ENCODE measurements at regions not wholly inside any gene's neighbourhood (a gene's known extent, or its start where the extent isn't known, plus 50 kb on each side); places are given as distances from the start of the nearest gene placed in this dataset.
"Not testable (repeated sequence)": the region's sequence is repeated elsewhere in the genome, so short reads cannot be mapped to it uniquely, and the experiment has no call there.

- H3K9ac ChIP-seq (ENCODE audit: low read depth, low read length): no peak overlapping the region
- H3K27ac ChIP-seq (ENCODE audit: low read depth, low read length): no peak overlapping the region
- H3K9me3 ChIP-seq (ENCODE audit: control insufficient read depth, insufficient read depth, low read length): no peaks in the 10 kb centered on the region
- H3K27me3 ChIP-seq (ENCODE audit: control insufficient read depth, insufficient read depth, low read length): peaks cover 29% of the 10 kb centered on the region
- no peaks in the 10 kb centered on the region for H3K36me3 ChIP-seq (ENCODE audit: control insufficient read depth, insufficient read depth, low read length)
- no peak overlapping the region for H3K4me3 ChIP-seq (ENCODE audit: low read depth, low read length)
- H3K4me1 ChIP-seq (ENCODE audit: control insufficient read depth, insufficient read depth, low read length): peaks cover 11% of the 10 kb centered on the region; the same call in 1 of the 2 replicates
Measured at GRCh38 chr9:19924080-19924479, 135.2 kb upstream of the SLC24A2 start.

- Histone ChIP-seq H3K9ac (ENCODE audit: low read depth, low read length) (no peak overlapping the region), H3K27me3 (ENCODE audit: control insufficient read depth, insufficient read depth, low read length) (peaks cover 28% of the 10 kb centered on the region), H3K9me3 (ENCODE audit: control insufficient read depth, insufficient read depth, low read length) (no peaks in the 10 kb centered on the region), H3K4me1 (ENCODE audit: control insufficient read depth, insufficient read depth, low read length) (peaks cover 11% of the 10 kb centered on the region; the same call in 1 of the 2 replicates), H3K4me3 (ENCODE audit: low read depth, low read length) (no peak overlapping the region), H3K36me3 (ENCODE audit: control insufficient read depth, insufficient read depth, low read length) (no peaks in the 10 kb centered on the region), H3K27ac (ENCODE audit: low read depth, low read length) (no peak overlapping the region)
Measured at GRCh38 chr9:19922476-19923118, 133.8 kb upstream of the SLC24A2 start.

- no peaks in the 10 kb centered on the region for H3K36me3 ChIP-seq (ENCODE audit: control insufficient read depth, insufficient read depth, low read length)
- H3K27me3 ChIP-seq (ENCODE audit: control insufficient read depth, insufficient read depth, low read length): peaks cover 10% of the 10 kb centered on the region; the same call in 1 of the 2 replicates
- no peaks in the 10 kb centered on the region for H3K9me3 ChIP-seq (ENCODE audit: control insufficient read depth, insufficient read depth, low read length)
- H3K9ac ChIP-seq (ENCODE audit: low read depth, low read length): no peak overlapping the region
- H3K4me3 ChIP-seq (ENCODE audit: low read depth, low read length): no peak overlapping the region
- no peaks in the 10 kb centered on the region for H3K4me1 ChIP-seq (ENCODE audit: control insufficient read depth, insufficient read depth, low read length)
- no peak overlapping the region for H3K27ac ChIP-seq (ENCODE audit: low read depth, low read length)
Measured at GRCh38 chr9:19920401-19920800, 131.6 kb upstream of the SLC24A2 start.

- H3K9ac ChIP-seq (ENCODE audit: low read depth, low read length): no peak overlapping the region
- no peaks in the 10 kb centered on the region for H3K4me1 ChIP-seq (ENCODE audit: control insufficient read depth, insufficient read depth, low read length)
- no peaks in the 10 kb centered on the region for H3K27me3 ChIP-seq (ENCODE audit: control insufficient read depth, insufficient read depth, low read length)
- H3K36me3 ChIP-seq (ENCODE audit: control insufficient read depth, insufficient read depth, low read length): no peaks in the 10 kb centered on the region
- no peaks in the 10 kb centered on the region for H3K9me3 ChIP-seq (ENCODE audit: control insufficient read depth, insufficient read depth, low read length)
- H3K4me3 ChIP-seq (ENCODE audit: low read depth, low read length): no peak overlapping the region
- H3K27ac ChIP-seq (ENCODE audit: low read depth, low read length): no peak overlapping the region
Measured at GRCh38 chr9:19918630-19919029, 129.8 kb upstream of the SLC24A2 start.

GRCh38 chr9:19914044-19914443 is 125.2 kb upstream of the SLC24A2 start:
- no peaks in the 10 kb centered on the region for H3K9me3 ChIP-seq (ENCODE audit: control insufficient read depth, insufficient read depth, low read length)
- no peak overlapping the region for H3K4me3 ChIP-seq (ENCODE audit: low read depth, low read length)
- no peaks in the 10 kb centered on the region for H3K36me3 ChIP-seq (ENCODE audit: control insufficient read depth, insufficient read depth, low read length)
- no peak overlapping the region for H3K9ac ChIP-seq (ENCODE audit: low read depth, low read length)
- no peak overlapping the region for H3K27ac ChIP-seq (ENCODE audit: low read depth, low read length)
- H3K4me1 ChIP-seq (ENCODE audit: control insufficient read depth, insufficient read depth, low read length): no peaks in the 10 kb centered on the region
- H3K27me3 ChIP-seq (ENCODE audit: control insufficient read depth, insufficient read depth, low read length): no peaks in the 10 kb centered on the region

GRCh38 chr9:19913151-19913550 is 124.3 kb upstream of the SLC24A2 start:
- H3K4me3 ChIP-seq (ENCODE audit: low read depth, low read length): no peak overlapping the region
- no peaks in the 10 kb centered on the region for H3K4me1 ChIP-seq (ENCODE audit: control insufficient read depth, insufficient read depth, low read length)
- no peak overlapping the region for H3K9ac ChIP-seq (ENCODE audit: low read depth, low read length)
- no peak overlapping the region for H3K27ac ChIP-seq (ENCODE audit: low read depth, low read length)
- H3K27me3 ChIP-seq (ENCODE audit: control insufficient read depth, insufficient read depth, low read length): no peaks in the 10 kb centered on the region
- no peaks in the 10 kb centered on the region for H3K36me3 ChIP-seq (ENCODE audit: control insufficient read depth, insufficient read depth, low read length)
- no peaks in the 10 kb centered on the region for H3K9me3 ChIP-seq (ENCODE audit: control insufficient read depth, insufficient read depth, low read length)

- no peaks in the 10 kb centered on the region for H3K27me3 ChIP-seq (ENCODE audit: control insufficient read depth, insufficient read depth, low read length)
- no peaks in the 10 kb centered on the region for H3K4me1 ChIP-seq (ENCODE audit: control insufficient read depth, insufficient read depth, low read length)
- H3K9me3 ChIP-seq (ENCODE audit: control insufficient read depth, insufficient read depth, low read length): no peaks in the 10 kb centered on the region
- H3K27ac ChIP-seq (ENCODE audit: low read depth, low read length): no peak overlapping the region
- H3K4me3 ChIP-seq (ENCODE audit: low read depth, low read length): no peak overlapping the region
- H3K9ac ChIP-seq (ENCODE audit: low read depth, low read length): no peak overlapping the region
- no peaks in the 10 kb centered on the region for H3K36me3 ChIP-seq (ENCODE audit: control insufficient read depth, insufficient read depth, low read length)
Measured at GRCh38 chr9:19903076-19903475, 114.2 kb upstream of the SLC24A2 start.

- H3K9me3 ChIP-seq (ENCODE audit: control insufficient read depth, insufficient read depth, low read length): no peaks in the 10 kb centered on the region
Measured at GRCh38 chr9:19901586-19901985, 112.7 kb upstream of the SLC24A2 start.

GRCh38 chr9:19896161-19896560 is 107.3 kb upstream of the SLC24A2 start:
- H3K27ac ChIP-seq (ENCODE audit: low read depth, low read length): no peak overlapping the region
- no peak overlapping the region for H3K9ac ChIP-seq (ENCODE audit: low read depth, low read length)
- H3K4me3 ChIP-seq (ENCODE audit: low read depth, low read length): no peak overlapping the region

More at GRCh38 chr9:19901586-19901985, 112.7 kb upstream of the SLC24A2 start:
- Histone ChIP-seq H3K27me3 (ENCODE audit: control insufficient read depth, insufficient read depth, low read length) (no peaks in the 10 kb centered on the region), H3K4me3 (ENCODE audit: low read depth, low read length) (no peak overlapping the region), H3K9ac (ENCODE audit: low read depth, low read length) (no peak overlapping the region), H3K4me1 (ENCODE audit: control insufficient read depth, insufficient read depth, low read length) (no peaks in the 10 kb centered on the region), H3K36me3 (ENCODE audit: control insufficient read depth, insufficient read depth, low read length) (no peaks in the 10 kb centered on the region), H3K27ac (ENCODE audit: low read depth, low read length) (no peak overlapping the region)

GRCh38 chr9:19895578-19895977 is 106.7 kb upstream of the SLC24A2 start:
- H3K4me1 ChIP-seq (ENCODE audit: control insufficient read depth, insufficient read depth, low read length); H3K36me3 ChIP-seq (ENCODE audit: control insufficient read depth, insufficient read depth, low read length); H3K4me3 ChIP-seq (ENCODE audit: low read depth, low read length); H3K27ac ChIP-seq (ENCODE audit: low read depth, low read length); H3K27me3 ChIP-seq (ENCODE audit: control insufficient read depth, insufficient read depth, low read length); H3K9me3 ChIP-seq (ENCODE audit: control insufficient read depth, insufficient read depth, low read length); H3K9ac ChIP-seq (ENCODE audit: low read depth, low read length): not testable (repeated sequence)

More at GRCh38 chr9:19896161-19896560, 107.3 kb upstream of the SLC24A2 start:
- no peaks in the 10 kb centered on the region for H3K4me1 ChIP-seq (ENCODE audit: control insufficient read depth, insufficient read depth, low read length)
- no peaks in the 10 kb centered on the region for H3K9me3 ChIP-seq (ENCODE audit: control insufficient read depth, insufficient read depth, low read length)
- H3K27me3 ChIP-seq (ENCODE audit: control insufficient read depth, insufficient read depth, low read length): no peaks in the 10 kb centered on the region
- no peaks in the 10 kb centered on the region for H3K36me3 ChIP-seq (ENCODE audit: control insufficient read depth, insufficient read depth, low read length)

GRCh38 chr9:19895006-19895405 is 106.2 kb upstream of the SLC24A2 start:
- no peaks in the 10 kb centered on the region for H3K36me3 ChIP-seq (ENCODE audit: control insufficient read depth, insufficient read depth, low read length)
- H3K4me3 ChIP-seq (ENCODE audit: low read depth, low read length): no peak overlapping the region
- no peaks in the 10 kb centered on the region for H3K9me3 ChIP-seq (ENCODE audit: control insufficient read depth, insufficient read depth, low read length)
- H3K27me3 ChIP-seq (ENCODE audit: control insufficient read depth, insufficient read depth, low read length): no peaks in the 10 kb centered on the region
- no peak overlapping the region for H3K9ac ChIP-seq (ENCODE audit: low read depth, low read length)
- H3K4me1 ChIP-seq (ENCODE audit: control insufficient read depth, insufficient read depth, low read length): no peaks in the 10 kb centered on the region
- H3K27ac ChIP-seq (ENCODE audit: low read depth, low read length): no peak overlapping the region
